SK-N-SH (cell line): ENCODE measurements at regions not wholly inside any gene's neighbourhood (a gene's known extent, or its start where the extent isn't known, plus 50 kb on each side); places are given as distances from the start of the nearest gene placed in this dataset.

Experiments used
- CTCF ChIA-PET: fragments of 300-600, 350-600 bp; formaldehyde crosslinking; extraction: SDS; loops from one replicate; lab custom pipeline; 2021; lab: Yijun Ruan, JAX
- POLR2A ChIA-PET: fragments of 350-600 bp; sonication (Branson Sonifier 250); formaldehyde crosslinking; extraction: SDS; loops from one replicate; lab custom pipeline; 2020; ENCODE audit warnings: antibody characterized with exemption, inconsistent platforms; lab: Yijun Ruan, JAX
- DNase-seq: peaks from one replicate; pipeline ENCODE4 v3.0.0; 2012
- H2AFZ ChIP-seq: fragments of 200-600 bp; sonication (generic); 2 replicates; pipeline ENCODE4 v1.8.1; 2016; ENCODE audit warnings: antibody characterized with exemption, mild to moderate bottlenecking, low read depth
- H3F3A ChIP-seq: fragments of 200-600 bp; sonication (generic); replicated peaks from 2 replicates; pipeline ENCODE3; 2016; ENCODE audit warnings: antibody characterized with exemption, mild to moderate bottlenecking; ENCODE audit not compliant: insufficient read depth
- H3K27ac ChIP-seq, 2 experiments: fragments of 200-500 bp in 1 of 2; fragments of 200-600 bp in 1 of 2; sonication (Bioruptor generic) in 1 of 2; sonication (generic), shearing (Covaris generic) in 1 of 2; 2 replicates each; pipeline versions ENCODE4 v1.5.1 to v1.6.1; 2014 to 2016; ENCODE audit warnings: low read depth in 2 of 2, inconsistent platforms in 1 of 2, low read length in 1 of 2, mild to moderate bottlenecking in 1 of 2, mixed read lengths in 1 of 2
- H3K27me3 ChIP-seq: fragments of 200-600 bp; sonication (generic), shearing (Covaris generic); 2 replicates; pipeline ENCODE4 v1.6.1; 2016; ENCODE audit warnings: mixed run types; ENCODE audit not compliant: insufficient read depth
- H3K36me3 ChIP-seq, 2 experiments: fragments of 200-500 bp in 1 of 2; fragments of 200-600 bp in 1 of 2; sonication (Bioruptor generic) in 1 of 2; sonication (generic) in 1 of 2; replicated peaks in 1 of 2; 2 replicates each; pipeline versions ENCODE3 to v1.5.1; 2014 to 2016; ENCODE audit warnings: low read length in 1 of 2, mild to moderate bottlenecking in 1 of 2; ENCODE audit not compliant: insufficient read depth in 2 of 2, control insufficient read depth in 1 of 2
- H3K4me1 ChIP-seq, 2 experiments: fragments of 200-500 bp in 1 of 2; fragments of 200-600 bp in 1 of 2; sonication (Bioruptor generic) in 1 of 2; sonication (generic), shearing (Covaris generic) in 1 of 2; 2 replicates each; pipeline versions ENCODE4 v1.5.1 to v1.6.1; 2014 to 2016; ENCODE audit warnings: low read depth in 1 of 2, low read length in 1 of 2, mixed run types in 1 of 2; ENCODE audit not compliant: insufficient read depth in 2 of 2, control insufficient read depth in 1 of 2
- H3K4me2 ChIP-seq: fragments of 200-600 bp; sonication (generic), shearing (Covaris generic); 2 replicates; pipeline ENCODE4 v1.6.1; 2017; ENCODE audit warnings: mixed run types
- H3K4me3 ChIP-seq, 2 experiments: fragments of 200-500 bp in 1 of 2; fragments of 200-600 bp in 1 of 2; sonication (Bioruptor generic) in 1 of 2; sonication (generic), shearing (Covaris generic) in 1 of 2; 2 replicates each; pipeline versions ENCODE4 v1.5.1 to v1.8.1; 2014 to 2016; ENCODE audit warnings: low read depth in 2 of 2, inconsistent platforms in 1 of 2, low read length in 1 of 2, mild to moderate bottlenecking in 1 of 2, mixed read lengths in 1 of 2, moderate library complexity in 1 of 2
- H3K79me2 ChIP-seq: fragments of 200-600 bp; sonication (generic); 2 replicates; pipeline ENCODE4 v1.8.1; 2017; ENCODE audit warnings: mild to moderate bottlenecking; ENCODE audit not compliant: insufficient read depth
- H3K9ac ChIP-seq: fragments of 200-600 bp; sonication (generic); 2 replicates; pipeline ENCODE4 v1.6.1; 2017; ENCODE audit warnings: mixed run types
- H3K9me2 ChIP-seq: fragments of 200-600 bp; sonication (generic); 2 replicates; pipeline ENCODE4 v1.6.1; 2017; ENCODE audit warnings: mixed run types
- H3K9me3 ChIP-seq: fragments of 200-600 bp; sonication (generic); 2 replicates; pipeline ENCODE4 v1.6.1; 2017; ENCODE audit warnings: mixed run types, mild to moderate bottlenecking, moderate library complexity
- H4K20me1 ChIP-seq: fragments of 200-600 bp; sonication (generic); 2 replicates; pipeline ENCODE4 v1.6.1; 2017; ENCODE audit warnings: mild to moderate bottlenecking, mixed run types; ENCODE audit not compliant: insufficient read depth
- EP300 ChIP-seq, 2 experiments: IDR thresholded peaks; 2 replicates each; pipeline versions ENCODE4 v1.4.0 to v1.6.1; 2012; ENCODE audit warnings: borderline replicate concordance in 1 of 2, low read depth in 1 of 2, low read length in 1 of 2
- FOXJ3 ChIP-seq: sonication (generic); formaldehyde crosslinking; IDR thresholded peaks from 2 replicates; pipeline ENCODE4 v1.5.1; 2020; ENCODE audit warnings: mild to moderate bottlenecking, missing genetic modification reagents
- FOXM1 ChIP-seq: IDR thresholded peaks from 2 replicates; pipeline ENCODE4 v1.4.0; 2012; ENCODE audit warnings: low read depth, mild to moderate bottlenecking
- GATA2 ChIP-seq: sonication (generic); formaldehyde crosslinking; IDR thresholded peaks from 2 replicates; pipeline ENCODE4 v1.5.0; 2020; ENCODE audit warnings: mild to moderate bottlenecking, missing genetic modification reagents
- IRF3 ChIP-seq: fragments of 150-350 bp; IDR thresholded peaks from 2 replicates; pipeline ENCODE4 v1.6.1; 2016; ENCODE audit warnings: mild to moderate bottlenecking, low read depth, low read length
- JUND ChIP-seq: IDR thresholded peaks from 2 replicates; pipeline ENCODE4 v1.4.0; 2012
- MEF2A ChIP-seq: IDR thresholded peaks from 2 replicates; pipeline ENCODE4 v1.4.0; 2012; ENCODE audit warnings: low read depth, borderline replicate concordance
- NRF1 ChIP-seq: IDR thresholded peaks from 2 replicates; pipeline ENCODE4 v1.6.1; 2012; ENCODE audit warnings: low read depth, mild to moderate bottlenecking, low read length
- RAD21 ChIP-seq: IDR thresholded peaks from 2 replicates; pipeline ENCODE4 v1.6.1; 2012; ENCODE audit warnings: mild to moderate bottlenecking, low read length
- RCOR1 ChIP-seq: fragments of 150-350 bp; IDR thresholded peaks from 2 replicates; pipeline ENCODE4 v1.6.1; 2017; ENCODE audit warnings: antibody characterized with exemption, low read length
- RXRA ChIP-seq: IDR thresholded peaks from 2 replicates; pipeline ENCODE4 v1.4.0; 2012; ENCODE audit warnings: low read depth, mild to moderate bottlenecking, borderline replicate concordance
- TEAD4 ChIP-seq: IDR thresholded peaks from 2 replicates; pipeline ENCODE4 v1.4.0; 2012; ENCODE audit warnings: mild to moderate bottlenecking, borderline replicate concordance; ENCODE audit not compliant: insufficient read depth
- WGBS: methylation state at CpG from one replicate; pipeline ENCODE4 v1.1.6; 2017; ENCODE audit warnings: low lambda C conversion rate; 5-methylcytosine and 5-hydroxymethylcytosine counted together
- TF ChIP-seq, protein P1 (sequence below): IDR thresholded peaks from 2 replicates; pipeline ENCODE4 v1.4.0; 2012; ENCODE audit warnings: low read depth, borderline replicate concordance

GRCh38 chr2:239610457-239611221 is 209.8 kb upstream of the HDAC4 start:
- no peak overlapping the region for H3K4me2 ChIP-seq
- no peaks in the 10 kb centered on the region for H4K20me1 ChIP-seq
- WGBS, result 23% methylated on average over 6 of the region's 9 CpGs
- no peaks in the 10 kb centered on the region for H3F3A ChIP-seq
- no peaks in the 10 kb centered on the region for H3K27me3 ChIP-seq
- H3K4me1 ChIP-seq, result no peaks in the 10 kb centered on the region
- no peak overlapping the region for H2AFZ ChIP-seq
- no peak overlapping the region for H3K4me3 ChIP-seq
- H3K9ac ChIP-seq, result no peak overlapping the region
- TF ChIP-seq MEF2A (no peak), TEAD4 (no peak), RAD21 (no peak), RXRA (no peak), GATA2 (no peak), FOXJ3 (CRISPR knock-in tag) (no peak), JUND (no peak), NRF1 (no peak), EP300 (IDR thresholded peaks at IDR 0.05; ENCODE audit: borderline replicate concordance in 1 of 2, low read depth in 1 of 2, low read length in 1 of 2) (no peak), FOXM1 (no peak)
- TF ChIP-seq, protein P1, sequence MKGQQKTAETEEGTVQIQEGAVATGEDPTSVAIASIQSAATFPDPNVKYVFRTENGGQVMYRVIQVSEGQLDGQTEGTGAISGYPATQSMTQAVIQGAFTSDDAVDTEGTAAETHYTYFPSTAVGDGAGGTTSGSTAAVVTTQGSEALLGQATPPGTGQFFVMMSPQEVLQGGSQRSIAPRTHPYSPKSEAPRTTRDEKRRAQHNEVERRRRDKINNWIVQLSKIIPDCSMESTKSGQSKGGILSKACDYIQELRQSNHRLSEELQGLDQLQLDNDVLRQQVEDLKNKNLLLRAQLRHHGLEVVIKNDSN, result no peak
- POLR2A ChIA-PET, result no interaction called here
- no peak for DNase-seq
- no peak overlapping the region for H3K27ac ChIP-seq
- no peaks in the 10 kb centered on the region for H3K9me2 ChIP-seq
- H3K36me3 ChIP-seq, result no peaks in the 10 kb centered on the region
- no peaks in the 10 kb centered on the region for H3K9me3 ChIP-seq
- H3K79me2 ChIP-seq, result no peaks in the 10 kb centered on the region
- CTCF ChIA-PET, result no interaction called here

DNA sequence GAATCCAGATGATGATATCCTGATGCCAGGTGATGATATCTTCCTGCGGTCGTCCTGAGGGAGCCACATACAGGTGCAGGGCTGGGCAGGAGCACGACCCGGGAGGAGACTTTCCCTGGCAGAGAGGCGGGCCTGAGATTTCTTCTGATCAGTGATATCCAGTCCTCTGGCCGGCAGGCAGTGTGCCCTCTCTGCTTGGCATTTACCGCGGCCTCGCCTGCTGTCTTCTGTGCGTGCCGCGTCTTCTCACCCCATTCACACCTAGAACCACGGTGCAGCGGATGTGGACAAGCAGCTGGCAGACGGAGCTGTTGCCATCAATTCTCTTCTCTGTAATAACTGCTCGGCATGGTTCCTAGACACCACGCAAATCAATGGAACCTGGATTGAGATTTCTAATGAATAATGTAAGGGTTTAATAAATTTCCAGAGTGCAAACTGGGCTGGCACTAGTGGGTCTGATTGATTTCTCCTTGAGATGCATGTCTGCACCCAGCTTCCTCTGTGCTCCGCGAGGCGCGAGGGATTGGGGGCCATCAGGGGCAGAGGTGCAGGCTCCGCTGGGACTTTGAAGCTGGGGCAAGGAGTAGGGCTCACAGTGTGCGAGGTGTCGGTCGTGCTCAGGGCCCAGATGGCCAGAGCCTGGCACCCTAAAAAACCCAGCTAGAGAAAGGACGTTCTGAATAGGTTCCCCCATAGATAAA is 208.9 kb upstream of the HDAC4 start:
- Histone ChIP-seq H3K27me3 (no peaks in the 10 kb centered on the region), H4K20me1 (no peaks in the 10 kb centered on the region), H3K4me1 (no peaks in the 10 kb centered on the region), H3K9ac (no peak overlapping the region)
- WGBS, result 59% methylated on average over 13 of the region's 26 CpGs
- TF ChIP-seq RCOR1 (no peak), IRF3 (no peak)
- TF ChIP-seq, all 33 proteins: peak for 0
- POLR2A ChIA-PET, result no interaction called here
- CTCF ChIA-PET, result no interaction called here
- Histone ChIP-seq H3K4me2 (no peak overlapping the region), H3K79me2 (no peaks in the 10 kb centered on the region), H3K4me3 (no peak overlapping the region), H3K27ac (no peak overlapping the region), H3F3A (no peaks in the 10 kb centered on the region), H3K36me3 (no peaks in the 10 kb centered on the region), H3K9me2 (no peaks in the 10 kb centered on the region), H2AFZ (no peak overlapping the region), H3K9me3 (no peaks in the 10 kb centered on the region)
- DNase-seq, result no peak
